OCI-LY3 (cell line): ENCODE measurements at regions not wholly inside any gene's neighbourhood (a gene's known extent, or its start where the extent isn't known, plus 50 kb on each side); places are given as distances from the start of the nearest gene placed in this dataset.

Experiments used
- CTCF ChIP-seq: fragments of 200-600, 300-600 bp; sonication (generic); IDR thresholded peaks from 2 replicates; pipeline ENCODE4 v1.5.1; 2014; ENCODE audit warnings: antibody characterized with exemption, low read length, low read depth
- EZH2phosphoT487 ChIP-seq: fragments of 200-600 bp; shearing (Covaris generic); IDR thresholded peaks from 2 replicates; pipeline ENCODE4 v1.6.1; 2018; ENCODE audit warnings: antibody characterized with exemption, mixed run types, low read depth

- TF ChIP-seq CTCF (no peak), EZH2phosphoT487 (no peak)
Measured at GRCh38 chr13:59494560-59494970, 669.2 kb downstream of the DIAPH3 start.
